OCI-LY1 (cell line): ENCODE measurements at regions not wholly inside any gene's neighbourhood (a gene's known extent, or its start where the extent isn't known, plus 50 kb on each side); places are given as distances from the start of the nearest gene placed in this dataset.

Experiments used
- H2AFZ ChIP-seq: fragments of 200-600 bp; sonication (generic), shearing (Covaris generic); 2 replicates; pipeline ENCODE4 v1.6.0; 2014; ENCODE audit warnings: antibody characterized with exemption, mild to moderate bottlenecking, low read length
- H3F3A ChIP-seq: fragments of 200-600 bp; sonication (generic), shearing (Covaris generic); 2 replicates; pipeline ENCODE4 v1.6.0; 2014; ENCODE audit warnings: mild to moderate bottlenecking, antibody characterized with exemption, low read length, moderate library complexity; ENCODE audit not compliant: insufficient read depth
- H3K27ac ChIP-seq: fragments of 200-600 bp; sonication (generic); 2 replicates; pipeline ENCODE4 v1.5.1; 2014; ENCODE audit warnings: low read length, mixed run types, mild to moderate bottlenecking, low read depth; ENCODE audit not compliant: poor library complexity, severe bottlenecking
- H3K27me3 ChIP-seq: fragments of 200-600 bp; sonication (generic); 2 replicates; pipeline ENCODE4 v1.6.0; 2014; ENCODE audit warnings: antibody characterized with exemption, mild to moderate bottlenecking, low read length, moderate library complexity; ENCODE audit not compliant: insufficient read depth
- H3K36me3 ChIP-seq: fragments of 200-600 bp; sonication (generic); 2 replicates; pipeline ENCODE4 v1.6.1; 2014; ENCODE audit warnings: mild to moderate bottlenecking, antibody characterized with exemption, low read length, moderate library complexity, mixed read lengths; ENCODE audit not compliant: insufficient read depth
- H3K4me1 ChIP-seq: fragments of 200-600 bp; sonication (generic); 2 replicates; pipeline ENCODE4 v1.5.1; 2014; ENCODE audit warnings: mild to moderate bottlenecking, low read length, moderate library complexity; ENCODE audit not compliant: insufficient read depth, severe bottlenecking
- H3K4me2 ChIP-seq: fragments of 200-600 bp; sonication (generic), shearing (Covaris generic); 2 replicates; pipeline ENCODE4 v1.6.1; 2014; ENCODE audit warnings: low read length
- H3K4me3 ChIP-seq: fragments of 200-600 bp; sonication (generic); 2 replicates; pipeline ENCODE4 v1.5.1; 2014; ENCODE audit warnings: low read length, low read depth, mild to moderate bottlenecking, mixed read lengths; ENCODE audit not compliant: poor library complexity, severe bottlenecking
- H3K79me2 ChIP-seq: fragments of 200-600 bp; shearing (Covaris generic); 2 replicates; pipeline ENCODE4 v1.6.1; 2016; ENCODE audit warnings: mixed run types, low read length, mixed read lengths; ENCODE audit not compliant: insufficient read depth
- H3K9ac ChIP-seq: fragments of 200-600 bp; sonication (generic), shearing (Covaris generic); 2 replicates; pipeline ENCODE4 v1.6.1; 2014; ENCODE audit warnings: mild to moderate bottlenecking, low read length, mixed read lengths
- H3K9me2 ChIP-seq: fragments of 200-600 bp; sonication (generic), shearing (Covaris generic); 2 replicates; pipeline ENCODE4 v1.6.1; 2014; ENCODE audit warnings: low read depth, mild to moderate bottlenecking, low read length, mixed read lengths
- H3K9me3 ChIP-seq: fragments of 200-600 bp; shearing (Covaris generic); 2 replicates; pipeline ENCODE4 v1.6.1; 2014; ENCODE audit warnings: low read length, mixed read lengths
- H4K20me1 ChIP-seq: fragments of 200-600 bp; sonication (generic), shearing (Covaris generic); 2 replicates; pipeline ENCODE4 v1.6.0; 2016; ENCODE audit warnings: mild to moderate bottlenecking, low read length; ENCODE audit not compliant: insufficient read depth
- EZH2 ChIP-seq: fragments of 200-600 bp; sonication (generic), shearing (Covaris generic); IDR thresholded peaks from 2 replicates; pipeline ENCODE4 v1.8.0; 2017; ENCODE audit warnings: borderline replicate concordance, mixed run types, mild to moderate bottlenecking, antibody characterized with exemption, low read length, moderate library complexity, mixed read lengths
- TF ChIP-seq, protein P1 (sequence below): fragments of 200-600 bp; sonication (generic), shearing (Covaris generic); IDR thresholded peaks from 2 replicates; pipeline ENCODE4 v1.5.1; 2017; ENCODE audit warnings: mild to moderate bottlenecking, antibody characterized with exemption, low read length, moderate library complexity, mixed read lengths

DNA sequence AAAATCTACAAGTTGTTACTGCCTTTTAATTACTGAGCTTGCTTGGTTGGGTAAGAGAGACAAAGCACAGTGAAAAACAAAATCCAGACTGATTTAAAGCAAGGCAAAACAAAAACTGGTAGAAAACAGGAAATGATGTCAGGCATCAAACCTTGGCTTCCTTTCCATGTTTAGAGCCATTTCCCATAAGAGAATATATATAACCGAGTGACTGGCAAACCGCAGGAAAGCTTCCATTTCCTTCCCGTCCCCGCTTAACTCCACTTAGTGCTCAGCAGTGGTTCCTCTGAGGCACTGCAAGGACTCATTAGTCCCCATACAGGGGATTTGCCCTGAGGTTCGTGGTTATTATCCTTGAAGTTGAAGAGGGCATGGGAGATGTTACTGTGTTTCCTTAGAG lies 446.3 kb downstream of the LPIN1 start:
- no peaks in the 10 kb centered on the region for H4K20me1 ChIP-seq
- H3F3A ChIP-seq = no peaks in the 10 kb centered on the region
- H3K4me1 ChIP-seq = peaks cover 9% of the 10 kb centered on the region
- H3K27ac ChIP-seq = no peak overlapping the region
- no peaks in the 10 kb centered on the region for H3K9me3 ChIP-seq
- H3K4me2 ChIP-seq = no peak overlapping the region
- TF ChIP-seq, protein P1, sequence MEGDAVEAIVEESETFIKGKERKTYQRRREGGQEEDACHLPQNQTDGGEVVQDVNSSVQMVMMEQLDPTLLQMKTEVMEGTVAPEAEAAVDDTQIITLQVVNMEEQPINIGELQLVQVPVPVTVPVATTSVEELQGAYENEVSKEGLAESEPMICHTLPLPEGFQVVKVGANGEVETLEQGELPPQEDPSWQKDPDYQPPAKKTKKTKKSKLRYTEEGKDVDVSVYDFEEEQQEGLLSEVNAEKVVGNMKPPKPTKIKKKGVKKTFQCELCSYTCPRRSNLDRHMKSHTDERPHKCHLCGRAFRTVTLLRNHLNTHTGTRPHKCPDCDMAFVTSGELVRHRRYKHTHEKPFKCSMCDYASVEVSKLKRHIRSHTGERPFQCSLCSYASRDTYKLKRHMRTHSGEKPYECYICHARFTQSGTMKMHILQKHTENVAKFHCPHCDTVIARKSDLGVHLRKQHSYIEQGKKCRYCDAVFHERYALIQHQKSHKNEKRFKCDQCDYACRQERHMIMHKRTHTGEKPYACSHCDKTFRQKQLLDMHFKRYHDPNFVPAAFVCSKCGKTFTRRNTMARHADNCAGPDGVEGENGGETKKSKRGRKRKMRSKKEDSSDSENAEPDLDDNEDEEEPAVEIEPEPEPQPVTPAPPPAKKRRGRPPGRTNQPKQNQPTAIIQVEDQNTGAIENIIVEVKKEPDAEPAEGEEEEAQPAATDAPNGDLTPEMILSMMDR = no peak
- TF ChIP-seq EZH2 = no peak
- no peaks in the 10 kb centered on the region for H3K36me3 ChIP-seq
- H2AFZ ChIP-seq = peak overlapping the region; percentile 40; the same call in 1 of the 2 replicates
- no peaks in the 10 kb centered on the region for H3K9me2 ChIP-seq
- no peaks in the 10 kb centered on the region for H3K79me2 ChIP-seq
- H3K4me3 ChIP-seq = no peak overlapping the region
- no peak overlapping the region for H3K9ac ChIP-seq
- no peaks in the 10 kb centered on the region for H3K27me3 ChIP-seq

DNA sequence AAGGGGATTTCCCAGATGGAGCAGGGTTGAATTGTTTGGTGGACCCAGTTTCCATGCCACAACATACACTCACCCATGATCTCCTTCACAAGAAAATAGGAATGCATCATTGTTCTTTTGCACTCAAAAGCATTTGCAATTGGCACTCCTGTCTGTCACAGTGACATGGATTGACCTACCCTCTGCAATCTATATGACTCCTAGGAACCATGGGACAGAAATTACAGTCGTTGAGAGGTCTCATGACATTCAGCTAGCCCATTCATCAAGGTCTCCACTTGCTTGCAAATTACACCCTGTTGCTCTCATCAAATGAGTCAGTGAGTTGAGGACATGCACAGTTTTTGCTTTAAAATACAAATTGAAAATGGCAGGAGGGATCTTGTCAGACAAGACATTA lies 448.5 kb downstream of the LPIN1 start:
- H3K36me3 ChIP-seq = no peaks in the 10 kb centered on the region
- peaks cover 9% of the 10 kb centered on the region for H3K4me1 ChIP-seq
- no peaks in the 10 kb centered on the region for H3K79me2 ChIP-seq
- TF ChIP-seq, protein P1 = no peak
- TF ChIP-seq EZH2 = no peak
- no peaks in the 10 kb centered on the region for H3K9me3 ChIP-seq
- H3K4me2 ChIP-seq = no peak overlapping the region
- H3K27me3 ChIP-seq = no peaks in the 10 kb centered on the region
- H3K9me2 ChIP-seq = no peaks in the 10 kb centered on the region
- H4K20me1 ChIP-seq = no peaks in the 10 kb centered on the region
- H3F3A ChIP-seq = no peaks in the 10 kb centered on the region
- no peak overlapping the region for H3K4me3 ChIP-seq
- H2AFZ ChIP-seq = no peak overlapping the region
- H3K9ac ChIP-seq = no peak overlapping the region
- H3K27ac ChIP-seq = no peak overlapping the region

DNA sequence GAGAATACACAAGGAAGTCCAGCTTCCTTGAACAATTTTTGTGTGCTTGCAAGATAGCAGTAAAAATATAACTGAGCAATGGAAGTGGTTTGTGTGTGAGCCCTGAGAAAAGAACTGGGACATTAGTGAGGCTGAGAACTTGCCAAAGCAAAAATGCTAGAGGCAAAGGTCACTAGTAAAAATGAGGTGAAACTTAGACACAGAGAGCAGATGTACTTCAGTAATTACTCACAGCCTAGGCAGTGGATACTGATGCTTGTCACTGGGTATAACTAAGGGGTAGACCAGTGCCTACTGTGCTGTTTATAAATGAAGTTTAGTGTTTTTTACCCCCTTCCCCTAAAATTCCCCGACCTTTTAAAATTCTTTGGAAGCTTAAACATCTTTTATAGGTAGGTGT lies 450.1 kb downstream of the LPIN1 start:
- Histone ChIP-seq H3K36me3 (no peaks in the 10 kb centered on the region), H3F3A (no peaks in the 10 kb centered on the region), H3K27me3 (no peaks in the 10 kb centered on the region), H3K9ac (no peak overlapping the region), H3K4me1 (peaks cover 15% of the 10 kb centered on the region), H3K79me2 (no peaks in the 10 kb centered on the region), H2AFZ (no peak overlapping the region), H4K20me1 (no peaks in the 10 kb centered on the region), H3K27ac (no peak overlapping the region), H3K4me2 (no peak overlapping the region), H3K9me3 (no peaks in the 10 kb centered on the region), H3K9me2 (no peaks in the 10 kb centered on the region), H3K4me3 (no peak overlapping the region)
- no peak for TF ChIP-seq EZH2
- TF ChIP-seq, protein P1 = no peak
